GM21723 (cell line): ENCODE measurements at regions not wholly inside any gene's neighbourhood (a gene's known extent, or its start where the extent isn't known, plus 50 kb on each side); places are given as distances from the start of the nearest gene placed in this dataset.

Experiments
- ATAC-seq: cut with Tn5 transposase; IDR thresholded peaks from one replicate; pipeline ENCODE4 v1.9.1; 2021; ENCODE audit warnings: mild to moderate bottlenecking, moderate library complexity; ENCODE audit not compliant: unreplicated experiment

DNA sequence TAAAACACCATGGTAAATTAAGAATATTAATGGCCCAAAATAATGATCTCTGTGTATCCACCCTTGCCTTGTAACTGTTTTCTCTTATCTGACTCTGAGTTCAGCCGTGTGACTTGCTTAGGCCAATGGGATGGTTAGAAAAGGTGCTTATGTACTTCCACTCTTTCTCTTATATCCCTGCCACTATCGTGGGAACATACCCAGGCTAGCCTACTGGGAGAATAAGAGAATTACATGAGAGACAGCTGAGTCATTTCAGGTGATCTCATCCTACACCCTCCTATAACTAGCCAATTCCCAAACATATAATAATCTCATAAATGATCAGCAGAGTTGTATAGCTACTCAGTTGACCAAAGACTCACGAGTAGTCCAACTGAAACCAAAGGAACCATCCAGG lies 98.3 kb upstream of the ABI3BP start:
- ATAC-seq, result no peak

DNA sequence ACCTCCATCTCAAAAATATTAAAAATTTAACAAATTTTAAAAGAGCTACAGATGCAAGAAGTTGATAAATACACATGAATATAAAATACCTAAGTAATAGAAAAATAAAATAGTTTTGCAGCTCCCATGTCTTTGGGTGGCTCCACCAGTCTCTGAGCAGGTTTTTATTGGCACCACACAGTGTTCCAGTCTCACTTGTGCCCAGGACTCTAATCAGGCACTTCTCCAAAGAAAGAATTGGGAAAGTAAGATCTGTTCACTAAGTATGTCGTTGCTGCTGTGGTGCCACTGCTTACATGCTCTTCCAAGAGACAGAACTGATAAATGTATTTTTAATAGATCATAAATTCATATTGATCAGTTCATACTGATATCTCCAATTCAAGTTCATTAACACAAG lies 92.5 kb upstream of the ABI3BP start:
- ATAC-seq, result no peak

DNA sequence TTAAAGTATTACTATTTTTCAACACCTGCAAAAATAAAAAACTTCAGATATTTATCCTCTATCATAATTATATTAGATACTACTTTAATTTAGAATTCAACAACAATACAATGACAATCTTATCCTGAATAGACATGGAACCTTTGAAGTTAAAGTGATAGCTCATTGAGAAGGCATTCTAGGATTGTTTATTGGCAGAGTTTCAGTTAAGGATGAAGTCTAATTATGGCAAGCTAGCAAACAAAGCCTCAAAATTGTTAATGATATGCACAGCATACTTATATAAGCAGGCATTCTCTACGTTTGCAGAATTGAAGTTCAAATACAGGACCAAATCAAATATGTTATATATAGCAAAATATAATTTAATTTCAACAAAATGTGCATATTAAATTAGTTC lies 91.2 kb upstream of the ABI3BP start:
- no peak for ATAC-seq

DNA sequence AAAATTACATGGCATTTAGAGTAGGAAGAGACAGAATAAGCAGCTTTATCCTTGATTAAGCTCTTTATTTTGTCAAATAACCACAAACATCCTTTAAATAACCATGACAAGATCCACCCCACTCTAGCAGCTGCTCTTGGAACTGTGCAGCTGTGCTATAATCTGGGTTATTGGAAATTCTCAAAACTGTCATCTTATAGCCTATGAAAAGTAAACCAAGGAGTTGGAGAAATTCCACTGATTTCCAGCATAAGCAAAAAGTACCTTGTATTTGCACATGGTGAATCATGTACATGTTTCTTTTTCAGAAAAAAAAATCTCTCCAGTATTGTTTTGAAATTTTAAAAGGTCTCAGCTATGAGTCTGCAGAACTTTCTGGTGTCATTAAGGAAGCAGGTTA lies 88.8 kb upstream of the ABI3BP start:
- ATAC-seq, result no peak

DNA sequence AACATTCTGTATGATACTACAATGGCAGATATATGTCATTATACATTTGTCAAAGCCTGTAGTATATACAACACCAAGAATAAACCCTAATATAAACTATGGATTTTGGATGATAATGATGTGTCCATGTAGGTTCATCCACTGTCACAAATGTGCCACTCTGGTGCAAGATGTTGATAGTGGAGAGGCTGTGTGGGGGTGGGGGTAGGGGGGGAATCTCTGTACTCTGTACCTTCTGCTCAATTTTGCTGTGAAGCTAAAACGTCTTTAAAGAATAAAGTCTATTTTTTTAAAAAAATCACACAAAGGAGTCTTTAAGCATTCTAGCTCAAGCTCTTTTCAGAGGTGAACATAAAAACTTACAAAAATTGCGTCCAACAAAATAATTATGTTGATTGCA lies 88.2 kb upstream of the ABI3BP start:
- ATAC-seq, result no peak

DNA sequence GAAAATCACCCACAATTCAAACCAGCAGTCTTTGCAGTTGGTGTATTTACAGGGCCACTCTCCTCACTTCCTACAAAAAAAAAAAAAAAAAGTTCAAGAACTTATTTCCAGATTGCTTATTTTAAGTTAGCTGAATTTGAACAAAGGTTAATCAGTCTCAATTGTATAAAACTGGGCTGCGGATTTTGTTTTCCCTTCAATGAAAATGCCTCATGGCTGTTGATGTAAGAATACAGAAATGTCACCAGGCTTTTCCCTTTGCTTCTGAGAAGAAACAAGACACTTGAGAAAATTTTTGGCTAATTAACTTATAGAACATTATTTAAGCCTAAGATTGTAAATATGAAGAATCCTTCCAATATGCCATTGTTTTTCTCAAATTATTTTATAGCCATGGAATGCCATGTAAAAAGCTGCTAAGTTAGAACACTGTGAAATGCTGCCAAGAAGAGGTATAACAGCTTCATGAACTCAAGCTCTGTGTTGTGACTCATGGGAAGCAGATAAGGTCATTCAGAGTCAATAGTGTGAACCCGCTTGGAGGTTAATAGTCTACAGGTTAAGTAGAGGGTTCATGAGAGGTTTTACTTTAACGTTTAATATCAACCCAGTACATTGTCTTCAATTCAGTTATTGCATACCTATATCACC lies 84.3 kb upstream of the ABI3BP start:
- ATAC-seq, result no peak

DNA sequence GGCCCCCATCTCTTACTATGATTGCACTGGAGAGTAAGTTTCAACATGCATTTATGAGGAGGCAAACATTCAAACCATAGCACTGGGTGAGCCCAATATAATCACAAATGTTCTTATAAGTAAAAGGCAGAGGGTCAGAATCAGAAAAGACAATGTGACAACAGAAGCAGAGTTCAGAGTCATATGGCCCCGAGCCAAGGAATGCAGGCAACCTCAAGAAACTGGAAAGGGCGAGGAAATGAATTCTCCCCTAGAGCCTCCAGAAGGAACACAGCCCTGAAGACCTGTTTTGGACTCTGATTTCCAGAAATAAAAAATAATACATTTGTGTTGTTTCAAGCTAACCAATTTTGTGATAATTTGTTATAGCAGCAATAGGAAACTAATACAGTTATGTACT lies 81.3 kb upstream of the ABI3BP start:
- ATAC-seq, result no peak

DNA sequence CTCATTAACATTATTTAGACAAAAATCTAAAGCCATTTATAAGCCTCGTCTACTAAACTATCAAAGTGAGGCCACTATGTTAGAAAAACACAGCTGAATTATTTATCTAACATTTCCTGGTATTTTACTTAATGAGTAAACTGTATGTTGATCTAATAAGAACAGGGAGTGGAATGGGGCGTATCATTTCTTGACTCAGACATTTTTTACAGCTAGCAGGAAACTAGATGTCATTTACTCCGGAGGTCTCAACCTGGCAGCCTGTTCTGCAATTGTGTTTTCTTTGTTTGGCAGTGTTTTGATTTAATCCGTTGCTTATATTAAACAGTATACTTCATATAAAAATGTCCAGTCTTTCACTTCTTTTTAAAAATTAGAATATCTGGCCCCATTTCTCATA lies 79.1 kb upstream of the ABI3BP start:
- no peak for ATAC-seq

DNA sequence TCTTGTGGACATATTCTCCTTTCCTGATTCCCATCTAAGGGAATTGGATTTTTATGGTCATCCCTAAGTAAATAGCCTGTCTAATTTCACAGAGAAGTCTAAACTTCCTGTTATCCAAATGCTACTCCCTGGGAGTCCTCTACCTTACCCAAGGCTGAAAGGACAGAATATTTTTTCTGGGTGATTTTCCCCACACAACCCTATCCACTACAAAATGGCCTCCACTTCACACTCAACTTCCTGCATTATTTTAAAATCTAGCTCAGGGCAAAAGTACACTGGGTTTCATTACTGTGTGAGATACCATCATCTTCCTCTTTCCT lies 77.5 kb upstream of the ABI3BP start:
- no peak for ATAC-seq

DNA sequence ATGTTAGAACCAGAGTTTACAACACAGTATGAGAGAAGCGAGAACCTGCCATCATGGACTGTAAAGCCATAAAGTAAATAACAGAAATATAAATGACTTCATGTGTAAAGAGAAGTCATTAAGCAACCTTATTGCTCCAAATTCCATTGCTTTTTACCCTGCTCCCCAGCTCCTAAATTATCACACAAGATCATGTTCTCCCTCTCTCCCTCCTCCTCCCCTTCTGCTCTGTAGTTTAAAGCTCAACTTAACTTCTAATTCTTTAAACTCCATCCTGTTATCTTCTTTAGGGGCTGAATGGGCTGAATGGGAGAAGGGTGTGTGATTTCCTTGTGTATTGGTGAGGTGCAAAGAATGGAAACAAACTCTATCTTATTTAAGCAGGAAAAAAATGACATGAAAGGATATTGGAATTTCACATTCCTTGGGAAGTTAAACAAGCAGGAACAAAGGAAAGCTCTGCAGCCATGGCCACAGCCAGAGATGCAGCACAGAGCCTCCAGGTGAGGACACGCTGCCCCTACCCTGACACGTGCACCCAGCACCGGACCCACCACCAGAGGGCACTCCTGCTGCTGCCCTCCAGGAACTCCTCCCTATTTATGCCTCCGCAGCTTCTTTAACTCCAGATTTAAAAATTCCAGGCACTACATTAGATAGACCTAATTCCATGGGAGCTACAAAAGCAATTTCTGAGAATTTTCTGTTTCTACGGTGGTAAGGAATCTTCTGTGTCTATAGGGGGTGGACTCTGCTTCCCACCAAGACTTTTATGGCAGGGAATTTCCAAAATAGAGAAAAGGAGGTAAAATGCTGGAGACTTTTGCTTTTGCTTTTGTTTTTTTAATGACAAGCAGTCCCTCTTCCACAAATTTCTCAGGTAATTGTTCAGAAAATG lies 76.9 kb upstream of the ABI3BP start:
- ATAC-seq, result peak; percentile 79

DNA sequence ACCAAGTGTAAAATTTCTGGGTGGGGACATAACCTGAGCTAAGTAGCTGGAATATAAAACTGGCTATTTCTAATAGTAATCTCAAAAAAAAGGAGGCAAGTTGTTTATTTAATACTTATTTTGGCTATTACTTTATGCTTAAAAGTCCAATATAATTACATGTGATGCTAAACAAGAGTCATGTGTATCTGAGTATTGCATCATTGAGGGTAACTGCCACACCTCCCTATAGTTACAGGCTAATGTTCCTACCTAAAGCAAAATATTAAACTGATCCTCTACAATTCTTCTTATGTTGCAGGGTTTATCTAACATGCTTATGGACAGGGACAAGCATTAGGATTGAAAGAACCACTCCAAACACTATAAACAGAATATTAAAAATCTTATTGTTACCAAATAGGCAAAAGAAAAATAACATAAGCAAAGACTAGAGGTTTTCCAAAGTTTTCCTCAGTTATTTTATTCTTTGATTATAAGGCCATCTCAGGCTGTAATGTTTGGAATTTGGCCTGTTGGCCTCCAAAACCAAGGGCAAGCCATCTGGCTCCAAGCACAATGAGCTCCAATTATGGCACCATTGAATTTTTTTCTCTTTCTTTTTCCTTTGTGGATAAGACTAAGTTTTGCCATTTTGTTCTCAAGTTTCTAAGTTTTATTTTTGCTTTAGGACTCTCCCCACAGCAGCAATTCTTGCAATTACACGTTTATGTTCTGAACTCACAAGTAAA lies 75.8 kb upstream of the ABI3BP start:
- no peak for ATAC-seq

DNA sequence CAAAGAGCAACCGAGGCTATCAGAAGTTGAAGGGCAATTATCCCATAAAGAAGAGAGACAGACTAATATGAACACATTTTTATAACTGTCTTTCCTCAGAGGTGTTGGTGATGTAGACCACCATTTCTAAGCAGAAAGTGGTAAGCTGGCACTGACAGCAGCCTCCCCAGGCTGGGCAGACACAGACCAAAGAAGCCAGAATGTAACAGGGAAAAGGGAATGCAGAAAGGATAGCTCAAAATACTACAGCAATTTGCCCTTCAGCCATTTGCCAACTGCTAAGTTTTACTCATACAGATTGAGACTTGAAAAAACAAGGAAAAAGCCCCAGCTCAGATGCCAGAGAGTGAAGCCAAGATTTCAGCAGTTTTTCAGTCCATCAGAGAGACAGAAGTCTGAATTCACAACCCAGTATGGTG lies 73.5 kb upstream of the ABI3BP start:
- ATAC-seq, result no peak

DNA sequence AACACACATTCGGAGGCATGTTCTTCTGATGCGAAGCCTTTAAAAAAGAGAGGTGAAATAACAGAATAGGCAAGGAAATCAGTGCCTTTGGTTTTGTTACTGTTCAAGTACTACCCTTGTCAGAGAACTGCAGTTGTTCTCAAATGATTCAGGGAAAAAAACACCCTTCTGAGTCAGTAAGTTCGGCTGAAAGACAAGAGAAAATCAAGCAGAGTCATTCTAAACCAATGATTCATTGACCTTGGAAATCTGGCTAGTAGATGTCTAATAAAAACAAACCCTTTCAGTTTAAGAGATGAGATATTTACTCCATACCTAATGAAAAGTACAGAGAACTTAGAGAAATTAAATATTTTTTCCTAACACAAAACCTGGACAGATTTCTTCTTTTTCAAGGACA lies 72.7 kb upstream of the ABI3BP start:
- no peak for ATAC-seq

DNA sequence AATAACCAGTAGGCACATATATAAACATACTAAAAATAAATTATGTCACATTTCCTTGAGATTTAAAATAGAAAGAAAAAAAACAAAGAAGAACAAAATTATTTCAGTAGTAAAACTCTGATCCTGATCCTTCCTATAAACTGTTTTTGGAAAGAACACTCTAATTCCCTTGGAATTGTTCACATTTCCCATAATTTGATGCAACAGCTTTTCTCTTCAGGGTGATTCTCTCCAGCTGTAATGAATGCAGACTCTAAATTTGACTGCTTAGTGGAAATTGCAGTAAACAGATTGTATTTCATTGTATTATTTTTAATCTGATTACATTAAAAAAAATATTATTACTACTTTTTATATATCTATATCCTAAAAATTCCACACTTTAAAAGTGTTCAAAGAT lies 70.2 kb upstream of the ABI3BP start:
- ATAC-seq, result no peak

DNA sequence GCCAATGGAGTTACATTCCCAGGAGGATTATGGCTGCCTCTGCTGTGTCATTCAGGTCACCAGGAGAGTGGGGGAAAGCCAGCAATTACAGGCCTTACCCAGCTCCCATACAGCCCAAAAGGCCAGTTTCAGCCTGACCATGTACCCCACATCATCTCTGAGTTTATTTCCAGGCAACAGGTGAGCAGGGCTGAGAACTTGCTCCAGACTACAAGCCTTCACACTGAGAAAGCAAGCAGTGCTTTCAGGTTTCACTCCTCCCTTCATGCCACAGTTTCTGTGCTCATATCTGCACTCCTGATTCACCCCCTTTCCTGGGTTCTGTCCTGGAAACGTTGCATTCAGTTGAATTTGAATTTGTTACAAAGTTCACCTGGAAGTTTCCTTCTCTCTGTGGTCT lies 68.1 kb upstream of the ABI3BP start:
- no peak for ATAC-seq

DNA sequence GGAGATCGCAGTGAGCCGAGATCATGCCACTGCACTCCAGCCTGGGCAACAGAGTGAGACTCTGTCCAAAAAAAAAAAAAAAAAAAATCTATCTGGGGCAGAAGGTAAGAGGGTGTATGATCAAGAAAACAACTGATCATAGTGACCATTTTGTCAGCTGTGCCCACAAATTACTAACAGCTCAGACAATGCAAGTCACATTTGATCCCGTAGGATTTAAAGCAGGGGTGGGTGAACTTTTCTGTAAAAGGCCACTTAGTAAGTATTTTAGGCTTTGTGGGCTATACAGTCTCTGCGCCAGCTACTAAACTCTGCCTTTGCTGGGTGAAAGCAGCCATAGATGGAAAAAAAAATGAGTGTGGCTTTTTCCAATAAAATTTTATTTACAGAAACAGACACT lies 57.6 kb upstream of the ABI3BP start:
- no peak for ATAC-seq

DNA sequence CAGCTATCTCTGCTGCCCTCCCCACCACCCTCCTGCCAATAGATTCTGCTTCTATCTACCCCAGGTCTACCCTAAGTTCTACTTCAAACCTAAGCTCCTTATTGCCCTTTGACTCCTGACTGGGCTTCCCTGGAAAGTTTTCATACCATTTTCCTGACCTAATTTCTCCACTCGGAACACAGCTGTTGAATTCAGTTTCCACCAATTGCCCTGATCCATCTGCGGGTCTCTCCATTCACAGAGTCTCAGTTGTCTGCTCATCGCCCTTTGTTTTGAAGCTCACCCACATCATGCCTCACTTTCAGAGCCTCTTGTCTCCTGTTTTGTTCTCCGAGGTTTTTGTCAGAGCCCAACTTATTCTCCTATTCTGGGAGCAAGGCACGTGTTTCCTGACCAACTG lies 56.8 kb upstream of the ABI3BP start:
- ATAC-seq, result no peak

DNA sequence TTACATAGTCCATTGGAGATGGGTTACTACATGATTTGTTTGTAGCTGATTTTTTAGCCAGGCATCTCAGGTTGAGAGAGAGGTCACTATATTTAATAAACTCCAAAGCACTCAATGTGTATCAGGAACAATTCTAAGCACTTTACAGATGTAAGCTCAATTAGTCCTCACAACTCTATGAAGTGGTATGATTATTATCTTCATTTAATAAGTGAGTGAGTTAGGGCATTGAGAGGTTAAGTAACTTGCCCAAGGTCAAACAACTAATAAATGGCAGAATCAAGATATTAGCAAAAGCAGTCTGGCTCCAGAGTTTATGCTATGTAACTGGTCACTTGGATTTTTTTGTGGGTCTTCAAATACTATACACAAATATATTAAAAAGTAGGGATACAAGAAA lies 56.3 kb upstream of the ABI3BP start:
- ATAC-seq, result no peak

DNA sequence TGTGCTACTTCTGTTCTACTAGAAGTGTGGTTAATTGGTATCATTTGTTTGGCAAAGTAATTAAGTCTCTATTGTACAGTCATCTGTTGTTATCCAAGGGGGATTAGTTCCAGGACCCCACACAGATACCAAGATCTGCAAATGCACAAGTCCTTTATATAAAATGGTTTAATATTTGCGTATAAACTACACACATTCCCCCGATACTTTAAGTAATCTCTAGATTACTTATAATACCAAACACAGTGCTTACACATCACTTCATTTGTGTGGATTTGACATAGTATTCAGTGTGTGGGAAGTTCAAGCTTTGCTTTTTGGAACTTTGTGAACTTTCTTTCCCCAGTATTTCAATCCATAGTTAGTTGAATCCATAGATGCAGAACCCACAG lies 50.5 kb upstream of the ABI3BP start:
- no peak for ATAC-seq

DNA sequence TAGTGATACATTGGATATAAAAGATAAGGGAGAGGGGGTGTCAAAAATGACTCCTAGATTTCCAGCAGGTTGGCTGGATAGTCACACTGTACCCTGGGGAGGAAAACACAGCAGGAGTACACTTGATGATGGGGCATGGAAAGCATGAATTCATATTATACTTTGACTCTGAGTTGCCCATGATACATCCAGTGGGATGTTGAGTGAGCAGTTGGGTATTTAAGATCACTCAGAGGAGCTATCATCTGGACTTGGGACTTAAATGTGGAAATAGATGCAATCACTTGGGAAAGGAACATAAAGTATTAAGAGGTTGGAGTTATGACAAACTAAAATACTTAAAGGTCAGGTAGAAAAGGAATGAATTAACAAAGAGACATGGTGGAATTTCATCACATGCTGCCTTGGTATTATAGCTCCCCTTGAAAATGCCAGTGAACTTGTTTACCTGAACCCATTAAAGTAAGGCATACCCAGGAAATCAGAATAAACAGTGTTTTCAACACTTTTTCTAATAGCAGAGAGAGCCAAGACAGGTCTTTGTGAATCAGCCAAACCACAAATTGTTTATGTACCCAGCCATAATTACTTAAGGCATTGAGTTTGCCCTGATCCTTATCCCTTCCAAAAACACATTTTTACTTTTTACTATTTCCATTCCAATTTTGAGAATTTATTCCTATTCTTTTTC lies 49.9 kb upstream of the ABI3BP start:
- no peak for ATAC-seq
